CD14-positive monocyte (primary cell): ENCODE measurements at regions not wholly inside any gene's neighbourhood (a gene's known extent, or its start where the extent isn't known, plus 50 kb on each side); places are given as distances from the start of the nearest gene placed in this dataset.

Experiments used
- DNase-seq, 3 donors: peaks; one replicate each; pipeline ENCODE4 v3.0.0-alpha.2; 2011 to 2022
- H2AFZ ChIP-seq: 2 replicates; pipeline ENCODE4 v1.6.0; 2012; ENCODE audit warnings: mild to moderate bottlenecking, low read depth, low read length, inconsistent platforms; ENCODE audit not compliant: insufficient read depth, poor library complexity, severe bottlenecking
- H3K27ac ChIP-seq, 2 donors: 1 replicate in 1 of 2; 2 replicates in 1 of 2; pipeline ENCODE4 v1.5.1; 2012 to 2013; ENCODE audit warnings: low read length in 2 of 2, control low read depth in 1 of 2, inconsistent platforms in 1 of 2, low read depth in 1 of 2, mild to moderate bottlenecking in 1 of 2
- H3K27me3 ChIP-seq, 2 donors: one replicate each; pipeline versions ENCODE4 v1.6.0 to v1.6.1; 2011 to 2013; ENCODE audit warnings: low read length in 2 of 2; ENCODE audit not compliant: control insufficient read depth in 2 of 2, insufficient read depth in 2 of 2
- H3K36me3 ChIP-seq, 2 donors: replicated peaks in 1 of 2; 1 replicate in 1 of 2; 2 replicates in 1 of 2; pipeline versions ENCODE4 v1.5.1 to v1.6.1; 2012 to 2013; ENCODE audit warnings: low read length in 2 of 2, control low read depth in 1 of 2, inconsistent platforms in 1 of 2, mild to moderate bottlenecking in 1 of 2; ENCODE audit not compliant: insufficient read depth in 2 of 2, control insufficient read depth in 1 of 2
- H3K4me1 ChIP-seq, 2 donors: 1 replicate in 1 of 2; 2 replicates in 1 of 2; pipeline versions ENCODE4 v1.5.1 to v1.6.1; 2012 to 2013; ENCODE audit warnings: low read length in 2 of 2, control low read depth in 1 of 2, inconsistent platforms in 1 of 2, mild to moderate bottlenecking in 1 of 2, moderate library complexity in 1 of 2; ENCODE audit not compliant: insufficient read depth in 2 of 2, control insufficient read depth in 1 of 2
- H3K4me2 ChIP-seq: replicated peaks from 2 replicates; pipeline ENCODE3; 2012; ENCODE audit warnings: low read length, moderate library complexity, mild to moderate bottlenecking; ENCODE audit not compliant: poor library complexity, severe bottlenecking; ENCODE audit errors: extremely low read depth
- H3K4me3 ChIP-seq, 3 experiments: fragments of 200-600 bp in 1 of 3; sonication (generic) in 1 of 3; replicated peaks in 1 of 3; 1 replicate in 2 of 3; 2 replicates in 1 of 3; pipeline ENCODE4 v1.5.1; 2011 to 2013; ENCODE audit warnings: low read length in 3 of 3, mild to moderate bottlenecking in 3 of 3, control low read depth in 2 of 3, low read depth in 2 of 3, inconsistent platforms in 1 of 3, moderate library complexity in 1 of 3
- H3K79me2 ChIP-seq: 2 replicates; pipeline ENCODE4 v1.6.0; 2012; ENCODE audit warnings: mild to moderate bottlenecking, control low read depth, inconsistent platforms, low read length, moderate library complexity; ENCODE audit not compliant: insufficient read depth
- H3K9ac ChIP-seq: 2 replicates; pipeline ENCODE4 v1.6.0; 2017; ENCODE audit warnings: low read length, mild to moderate bottlenecking; ENCODE audit not compliant: insufficient read depth, poor library complexity, severe bottlenecking
- H3K9me3 ChIP-seq, 2 donors: replicated peaks in 1 of 2; 1 replicate in 1 of 2; 2 replicates in 1 of 2; pipeline versions ENCODE4 v1.5.1 to v1.6.1; 2012 to 2013; ENCODE audit warnings: low read length in 2 of 2, control low read depth in 1 of 2; ENCODE audit not compliant: control insufficient read depth in 1 of 2, insufficient read depth in 1 of 2
- H4K20me1 ChIP-seq: 2 replicates; pipeline ENCODE4 v1.6.0; 2012; ENCODE audit warnings: mild to moderate bottlenecking, low read length, control low read depth, moderate library complexity; ENCODE audit not compliant: insufficient read depth
- H3K27ac Mint-ChIP-seq, 7 donors: one replicate each; pipeline ENCODE4 v1.8.0; 2020; ENCODE audit warnings: mild to moderate bottlenecking in 7 of 7, mixed read lengths in 7 of 7, moderate library complexity in 6 of 7, inconsistent platforms in 2 of 7
- H3K27me3 Mint-ChIP-seq, 3 donors: one replicate each; pipeline ENCODE4 v1.8.0; 2021 to 2022; ENCODE audit warnings: low read depth in 3 of 3, mild to moderate bottlenecking in 3 of 3, mixed read lengths in 3 of 3, moderate library complexity in 3 of 3, inconsistent platforms in 1 of 3
- H3K36me3 Mint-ChIP-seq, 2 donors: one replicate each; pipeline ENCODE4 v1.8.0; 2020; ENCODE audit warnings: mixed read lengths in 2 of 2, inconsistent platforms in 1 of 2, mild to moderate bottlenecking in 1 of 2
- H3K4me1 Mint-ChIP-seq: one replicate; pipeline ENCODE4 v1.8.0; 2020; ENCODE audit warnings: mild to moderate bottlenecking, mixed read lengths
- H3K4me3 Mint-ChIP-seq, 2 donors: one replicate each; pipeline ENCODE4 v1.8.0; 2020; ENCODE audit warnings: mild to moderate bottlenecking in 2 of 2, mixed read lengths in 2 of 2, moderate library complexity in 1 of 2
- H3K9me3 Mint-ChIP-seq, 7 donors: one replicate each; pipeline ENCODE4 v1.8.0; 2020 to 2022; ENCODE audit warnings: mixed read lengths in 7 of 7, mild to moderate bottlenecking in 6 of 7, moderate library complexity in 6 of 7, inconsistent platforms in 2 of 7
- WGBS: methylation state at CpG from one replicate; pipeline ENCODE4 v1.1.5; 2013; ENCODE audit warnings: missing lambda C conversion rate; ENCODE audit not compliant: insufficient coverage; 5-methylcytosine and 5-hydroxymethylcytosine counted together
- intact Hi-C, 2 donors: fragments of 100-400 bp; cut with micrococcal nuclease; formaldehyde crosslinking; loops; one replicate each; pipeline versions ENCODE4 v1.15.0 to v1.15.1; 2023
- TF ChIP-seq, protein P1 (sequence below): fragments of 200-600 bp; IDR thresholded peaks from one replicate; pipeline ENCODE4 v1.8.0; 2022; ENCODE audit warnings: antibody characterized with exemption, mild to moderate bottlenecking

DNA sequence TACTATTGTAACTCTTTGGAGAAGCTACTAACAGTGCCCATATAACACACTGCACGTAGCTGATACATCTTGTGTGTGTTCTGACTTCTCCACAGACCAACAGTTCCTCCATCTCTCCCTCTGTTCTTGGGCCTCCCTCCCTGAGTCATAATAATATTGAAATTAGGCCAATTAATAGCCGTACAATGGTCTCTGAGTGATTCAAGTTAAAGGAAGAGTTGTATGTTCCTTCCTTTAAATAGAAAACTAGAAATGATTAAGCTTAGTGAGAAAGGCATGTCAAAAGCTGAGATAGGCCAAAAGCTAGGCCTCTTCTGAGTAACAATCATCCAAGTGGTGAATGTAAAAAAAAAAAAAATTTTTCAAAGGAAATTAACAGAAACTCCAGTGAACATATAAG is 828.4 kb upstream of the CHAC2 start:
- Histone ChIP-seq H3K4me3 (no peak overlapping the region), H3K27me3 (no peaks in the 10 kb centered on the region), H3K4me2 (no peak overlapping the region), H3K9ac (no peak overlapping the region), H4K20me1 (no peaks in the 10 kb centered on the region), H3K27ac (no peak overlapping the region), H3K36me3 (no peaks in the 10 kb centered on the region), H3K79me2 (no peaks in the 10 kb centered on the region), H2AFZ (no peak overlapping the region), H3K9me3 (no peaks in the 10 kb centered on the region), H3K4me1 (no peaks in the 10 kb centered on the region)
- Mint-ChIP-seq H3K9me3 (peaks cover 0 to 4% (median 0%) of the 10 kb centered on the region in 7 donors), H3K4me3 (no peak overlapping the region), H3K27ac (no peak overlapping the region), H3K36me3 (no peaks in the 10 kb centered on the region), H3K27me3 (no peaks in the 10 kb centered on the region), H3K4me1 (no peaks in the 10 kb centered on the region)
- WGBS, result no CpG with 5 or more reads among the region's 2 CpGs
- TF ChIP-seq, protein P1, sequence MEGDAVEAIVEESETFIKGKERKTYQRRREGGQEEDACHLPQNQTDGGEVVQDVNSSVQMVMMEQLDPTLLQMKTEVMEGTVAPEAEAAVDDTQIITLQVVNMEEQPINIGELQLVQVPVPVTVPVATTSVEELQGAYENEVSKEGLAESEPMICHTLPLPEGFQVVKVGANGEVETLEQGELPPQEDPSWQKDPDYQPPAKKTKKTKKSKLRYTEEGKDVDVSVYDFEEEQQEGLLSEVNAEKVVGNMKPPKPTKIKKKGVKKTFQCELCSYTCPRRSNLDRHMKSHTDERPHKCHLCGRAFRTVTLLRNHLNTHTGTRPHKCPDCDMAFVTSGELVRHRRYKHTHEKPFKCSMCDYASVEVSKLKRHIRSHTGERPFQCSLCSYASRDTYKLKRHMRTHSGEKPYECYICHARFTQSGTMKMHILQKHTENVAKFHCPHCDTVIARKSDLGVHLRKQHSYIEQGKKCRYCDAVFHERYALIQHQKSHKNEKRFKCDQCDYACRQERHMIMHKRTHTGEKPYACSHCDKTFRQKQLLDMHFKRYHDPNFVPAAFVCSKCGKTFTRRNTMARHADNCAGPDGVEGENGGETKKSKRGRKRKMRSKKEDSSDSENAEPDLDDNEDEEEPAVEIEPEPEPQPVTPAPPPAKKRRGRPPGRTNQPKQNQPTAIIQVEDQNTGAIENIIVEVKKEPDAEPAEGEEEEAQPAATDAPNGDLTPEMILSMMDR, result no peak
- intact Hi-C loops, result no loop called here
- no peak for DNase-seq

DNA sequence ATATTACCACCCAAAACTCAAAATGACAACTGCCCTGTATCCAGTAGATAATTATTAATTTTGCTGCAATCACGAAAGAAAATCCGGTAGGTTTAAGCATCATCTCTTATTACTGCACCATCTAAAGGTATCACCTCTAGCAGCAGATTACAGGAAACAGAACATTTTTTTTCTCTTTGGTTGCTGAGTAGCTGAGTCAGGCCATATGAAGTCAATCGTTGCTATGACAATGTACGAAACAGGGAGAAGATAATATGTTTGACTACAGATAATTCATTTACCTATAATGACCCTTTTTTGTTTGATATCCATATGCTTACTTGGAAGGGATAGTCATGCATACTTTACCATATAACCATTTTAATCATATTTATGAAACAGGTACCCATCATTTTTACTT is 831.6 kb upstream of the CHAC2 start:
- H3K4me1 ChIP-seq, result no peaks in the 10 kb centered on the region
- no peak overlapping the region for H3K27ac Mint-ChIP-seq
- H3K27ac ChIP-seq, result no peak overlapping the region
- DNase-seq, result no peak
- H4K20me1 ChIP-seq, result no peaks in the 10 kb centered on the region
- H3K4me3 Mint-ChIP-seq, result no peak overlapping the region
- no peaks in the 10 kb centered on the region for H3K36me3 ChIP-seq
- H3K4me1 Mint-ChIP-seq, result no peaks in the 10 kb centered on the region
- H3K4me2 ChIP-seq, result no peak overlapping the region
- no peaks in the 10 kb centered on the region for H3K79me2 ChIP-seq
- intact Hi-C loops, result no loop called here
- no peaks in the 10 kb centered on the region for H3K36me3 Mint-ChIP-seq
- H3K27me3 Mint-ChIP-seq, result no peaks in the 10 kb centered on the region
- peaks cover 0 to 4% (median 0%) of the 10 kb centered on the region in 7 donors for H3K9me3 Mint-ChIP-seq
- TF ChIP-seq, protein P1, result no peak
- no peaks in the 10 kb centered on the region for H3K9me3 ChIP-seq
- H2AFZ ChIP-seq, result no peak overlapping the region
- no peaks in the 10 kb centered on the region for H3K27me3 ChIP-seq
- no peak overlapping the region for H3K4me3 ChIP-seq
- no CpG with 5 or more reads among the region's 4 CpGs for WGBS
- no peak overlapping the region for H3K9ac ChIP-seq
